Esophagus squamous epithelium (tissue), 4 donors: ENCODE measurements at regions not wholly inside any gene's neighbourhood (a gene's known extent, or its start where the extent isn't known, plus 50 kb on each side); places are given as distances from the start of the nearest gene placed in this dataset.

Source experiments
- CTCF ChIP-seq, 6 experiments: fragments of 450-650 bp in 4 of 6; fragments of 200-600 bp in 2 of 6; sonication (generic) in 2 of 6; IDR thresholded peaks; one replicate each; pipeline ENCODE4 v1.5.1; 2016 to 2019; ENCODE audit warnings: antibody characterized with exemption in 6 of 6, mild to moderate bottlenecking in 4 of 6, moderate library complexity in 4 of 6
- POLR2A ChIP-seq, 4 donors: fragments of 450-650 bp; IDR thresholded peaks; one replicate each; pipeline ENCODE4 v1.6.1; 2017; ENCODE audit warnings: antibody characterized with exemption in 4 of 4, mild to moderate bottlenecking in 4 of 4, moderate library complexity in 3 of 4

GRCh38 chr5:24849210-24849609 lies 204.4 kb upstream of the CDH10 start:
- TF ChIP-seq CTCF (IDR thresholded peaks at IDR 0.05) (no peak), POLR2A (IDR thresholded peaks at IDR 0.05) (no peak)
